Testis (tissue), 2 donors: ENCODE measurements at regions not wholly inside any gene's neighbourhood (a gene's known extent, or its start where the extent isn't known, plus 50 kb on each side); places are given as distances from the start of the nearest gene placed in this dataset.

Experiments used
- DNase-seq: peaks from one replicate; pipeline ENCODE4 v3.0.0-alpha.2; 2019
- H3K27ac ChIP-seq, 2 donors: fragments of 200-600 bp; sonication (generic); one replicate each; pipeline ENCODE4 v1.5.1; 2019
- H3K27me3 ChIP-seq: fragments of 200-600 bp; sonication (generic); one replicate; pipeline ENCODE4 v1.5.1; 2019
- H3K36me3 ChIP-seq: fragments of 200-600 bp; sonication (generic); one replicate; pipeline ENCODE4 v1.5.1; 2017; ENCODE audit warnings: low read depth; ENCODE audit errors: missing control alignments
- H3K4me1 ChIP-seq: fragments of 200-600 bp; sonication (generic); one replicate; pipeline ENCODE4 v1.5.1; 2019
- H3K4me3 ChIP-seq, 2 donors: fragments of 200-600 bp; sonication (generic); one replicate each; pipeline ENCODE4 v1.5.1; 2017 to 2019
- H3K9me3 ChIP-seq: fragments of 200-600 bp; sonication (generic); one replicate; pipeline ENCODE4 v1.5.1; 2017
- CTCF ChIP-seq, 3 experiments: fragments of 450-650 bp in 2 of 3; fragments of 200-600 bp in 1 of 3; sonication (generic) in 1 of 3; IDR thresholded peaks; one replicate each; pipeline ENCODE4 v1.5.1; 2016 to 2019; ENCODE audit warnings: antibody characterized with exemption in 3 of 3, mild to moderate bottlenecking in 2 of 3, moderate library complexity in 1 of 3
- POLR2A ChIP-seq: fragments of 450-650 bp; IDR thresholded peaks from one replicate; pipeline ENCODE4 v1.6.1; 2017; ENCODE audit warnings: antibody characterized with exemption, mild to moderate bottlenecking, moderate library complexity
- WGBS, 2 donors: methylation state at CpG; one replicate each; pipeline ENCODE4 v1.1.5; 2018; 5-methylcytosine and 5-hydroxymethylcytosine counted together
- intact Hi-C: fragments of 100-400 bp; cut with DNase I; formaldehyde crosslinking; loops from one replicate; pipeline ENCODE4 v1.15.1; 2023; ENCODE audit warnings: low total_unique reads

- intact Hi-C loops: no loop called here
- no peak overlapping the region for H3K4me3 ChIP-seq
These were observed 109.6 kb downstream of the CTNND1 start for GRCh38 chr11:57871231-57871630.

GRCh38 chr11:57873196-57873911 is 111.8 kb downstream of the CTNND1 start:
- TF ChIP-seq CTCF (IDR thresholded peaks at IDR 0.05) (no peak), POLR2A (no peak)
- H3K27ac ChIP-seq: no peak overlapping the region
- intact Hi-C loops: no loop called here
- 82 to 91% methylated on average over 7 of the region's 7 CpGs for WGBS, 2 donors
- no peak overlapping the region for H3K4me3 ChIP-seq
- DNase-seq: no peak
- H3K36me3 ChIP-seq: no peaks in the 10 kb centered on the region
- no peaks in the 10 kb centered on the region for H3K9me3 ChIP-seq
- H3K4me1 ChIP-seq: no peaks in the 10 kb centered on the region
- no peaks in the 10 kb centered on the region for H3K27me3 ChIP-seq

More at GRCh38 chr11:57871231-57871630, 109.6 kb downstream of the CTNND1 start:
- H3K36me3 ChIP-seq: no peaks in the 10 kb centered on the region
- no peaks in the 10 kb centered on the region for H3K27me3 ChIP-seq
- 74 to 93% methylated on average over 7 of the region's 7 CpGs for WGBS, 2 donors
- no peak for DNase-seq
- no peaks in the 10 kb centered on the region for H3K9me3 ChIP-seq
- no peak overlapping the region for H3K27ac ChIP-seq
- no peaks in the 10 kb centered on the region for H3K4me1 ChIP-seq
- TF ChIP-seq POLR2A (no peak), CTCF (IDR thresholded peaks at IDR 0.05) (no peak)

GRCh38 chr11:57874981-57875380 is 113.4 kb downstream of the CTNND1 start:
- intact Hi-C loops: no loop called here

GRCh38 chr11:57881647-57882046 is 120.0 kb downstream of the CTNND1 start:
- no peaks in the 10 kb centered on the region for H3K4me1 ChIP-seq
- WGBS, 2 donors: 75 to 79% methylated on average over 3 of the region's 3 CpGs
- no peak overlapping the region for H3K27ac ChIP-seq
- DNase-seq: no peak
- intact Hi-C loops: no loop called here
- H3K27me3 ChIP-seq: no peaks in the 10 kb centered on the region
- H3K9me3 ChIP-seq: no peaks in the 10 kb centered on the region
- TF ChIP-seq CTCF (IDR thresholded peaks at IDR 0.05): no peak
- no peak for TF ChIP-seq POLR2A
- H3K36me3 ChIP-seq: no peaks in the 10 kb centered on the region
- H3K4me3 ChIP-seq: no peak overlapping the region

More at GRCh38 chr11:57874981-57875380, 113.4 kb downstream of the CTNND1 start:
- H3K27ac ChIP-seq: no peak overlapping the region
- no peaks in the 10 kb centered on the region for H3K4me1 ChIP-seq
- H3K27me3 ChIP-seq: no peaks in the 10 kb centered on the region
- H3K9me3 ChIP-seq: no peaks in the 10 kb centered on the region
- no peak for TF ChIP-seq POLR2A
- no peak overlapping the region for H3K4me3 ChIP-seq
- DNase-seq: peak; percentile 50
- no peaks in the 10 kb centered on the region for H3K36me3 ChIP-seq
- WGBS, 2 donors: 71 to 77% methylated on average over 8 to 10 of the region's 10 CpGs

- DNase-seq: no peak
These were observed 122.0 kb downstream of the CTNND1 start for GRCh38 chr11:57883630-57884029.

More at GRCh38 chr11:57883630-57884029, 122.0 kb downstream of the CTNND1 start:
- no peak overlapping the region for H3K27ac ChIP-seq
- no peaks in the 10 kb centered on the region for H3K9me3 ChIP-seq
- no peaks in the 10 kb centered on the region for H3K36me3 ChIP-seq
- WGBS, 2 donors: 82 to 100% methylated on average over 1 of the region's 1 CpG
- TF ChIP-seq POLR2A (no peak), CTCF (IDR thresholded peaks at IDR 0.05) (no peak)
- H3K27me3 ChIP-seq: no peaks in the 10 kb centered on the region
- no peak overlapping the region for H3K4me3 ChIP-seq
- intact Hi-C loops: no loop called here
- no peaks in the 10 kb centered on the region for H3K4me1 ChIP-seq
